ENCODE measurements at regions not wholly inside any gene's neighbourhood (a gene's known extent, or its start where the extent isn't known, plus 50 kb on each side); places are given as distances from the start of the nearest gene placed in this dataset.
"Not testable (repeated sequence)": the region's sequence is repeated elsewhere in the genome, so short reads cannot be mapped to it uniquely, and the experiment has no call there.

- in situ Hi-C loops (cut with MboI; ENCODE audit: low sequenced_read_pairs), result no loop called here
- Histone ChIP-seq H4K5ac (ENCODE audit: low read depth, low read length) (no peak overlapping the region), H4K8ac (ENCODE audit: low read depth in 2 of 2, low read length in 2 of 2) (no peak overlapping the region), H2AK5ac (ENCODE audit: low read depth, low read length) (no peak overlapping the region), H3K36me3 (ENCODE audit: control insufficient read depth, insufficient read depth, low read length) (no peaks in the 10 kb centered on the region), H3K9me1 (ENCODE audit: insufficient read depth, low read length) (no peaks in the 10 kb centered on the region), H3K27ac (ENCODE audit: insufficient read depth, low read length) (no peak overlapping the region), H3K4me1 (ENCODE audit: control insufficient read depth, insufficient read depth, low read length) (no peaks in the 10 kb centered on the region), H2BK5ac (ENCODE audit: low read depth, low read length, poor library complexity, severe bottlenecking) (no peak overlapping the region), H4K91ac (ENCODE audit: insufficient read depth, low read depth, low read length) (no peak overlapping the region), H3K23ac (ENCODE audit: low read depth, low read length) (no peak overlapping the region), H3K18ac (ENCODE audit: low read depth, low read length) (no peak overlapping the region), H4K20me1 (ENCODE audit: insufficient read depth, low read length) (no peaks in the 10 kb centered on the region), H2AFZ (replicated peaks; ENCODE audit: low read length, poor library complexity) (no peak overlapping the region), H3K4ac (ENCODE audit: low read depth, low read length) (no peak overlapping the region), H3K79me1 (ENCODE audit: low read depth in 1 of 2, low read length in 2 of 2) (no peaks in the 10 kb centered on the region), H3K27me3 (ENCODE audit: control insufficient read depth, insufficient read depth, low read length) (no peaks in the 10 kb centered on the region), H3K9me3 (ENCODE audit: control insufficient read depth, insufficient read depth, low read length) (no peaks in the 10 kb centered on the region), H3K9ac (ENCODE audit: low read depth, low read length) (no peak overlapping the region), H3K56ac (ENCODE audit: extremely low read depth, insufficient read depth, low read length) (no peak overlapping the region), H2BK120ac (ENCODE audit: low read depth, low read length) (no peak overlapping the region), H2BK15ac (ENCODE audit: low read depth, low read length) (no peak overlapping the region), H3K4me2 (ENCODE audit: low read depth, low read length) (no peak overlapping the region), H2AK9ac (replicated peaks; ENCODE audit: low read depth, low read length, poor library complexity) (no peak overlapping the region), H2BK20ac (ENCODE audit: low read depth, low read length) (no peak overlapping the region), H3K4me3 (ENCODE audit: insufficient read depth, low read depth, low read length) (no peak overlapping the region), H3K14ac (replicated peaks; ENCODE audit: low read depth, low read length) (no peak overlapping the region)
- intact Hi-C loops (cut with micrococcal nuclease), result no loop called here
- POLR2A ChIA-PET (ENCODE audit: unreplicated experiment), result no interaction called here
- no peak for ATAC-seq (ENCODE audit: low read depth)
- no CpG with 5 or more reads among the region's 3 CpGs for WGBS, 2 experiments (ENCODE audit: extremely low coverage in 2 of 2, insufficient read length in 1 of 2)
- TF ChIP-seq NFE2L2 (IDR thresholded peaks at IDR 0.05; ENCODE audit: low read depth, low read length), result no peak
- no peak for TF ChIP-seq MAFK (IDR thresholded peaks at IDR 0.05; ENCODE audit: low read depth, low read length)
- no peak for TF ChIP-seq CTCF (conservative IDR thresholded peaks at IDR 0.05; ENCODE audit: low read depth, low read length)
- TF ChIP-seq CHD1 (IDR thresholded peaks at IDR 0.05; ENCODE audit: low read depth, low read length), result no peak
- no peak for TF ChIP-seq RFX5 (IDR thresholded peaks at IDR 0.05; ENCODE audit: low read depth, low read length)
- TF ChIP-seq USF2 (IDR thresholded peaks at IDR 0.05; ENCODE audit: low read depth, low read length), result no peak
- TF ChIP-seq MXI1 (IDR thresholded peaks at IDR 0.05; ENCODE audit: borderline replicate concordance, low read depth, low read length), result no peak
- CTCF ChIA-PET, result interaction anchor here (1.1 kb wide), 1 partner anchor 11 kb away, joined by 3 read pairs; no protein-coding TSS in a partner anchor
- dilution Hi-C loops (cut with HindIII; ENCODE audit: low sequenced_read_pairs, unreplicated experiment), result no loop called here
- DNase-seq, result no peak
- no TSS peak for BruUV-seq (replicated peaks)
These were observed 94.2 kb downstream of the MFAP3L start for GRCh38 chr4:169931964-169932363.

GRCh38 chr4:169930755-169931154, 95.4 kb downstream of the MFAP3L start:
- H3K56ac ChIP-seq (ENCODE audit: extremely low read depth, insufficient read depth, low read length); in situ Hi-C loops (cut with MboI; ENCODE audit: low sequenced_read_pairs); H3K9ac ChIP-seq (ENCODE audit: low read depth, low read length); H4K5ac ChIP-seq (ENCODE audit: low read depth, low read length); H3K79me1 ChIP-seq (ENCODE audit: low read depth in 1 of 2, low read length in 2 of 2); ATAC-seq (ENCODE audit: low read depth); CTCF ChIA-PET; H2BK120ac ChIP-seq (ENCODE audit: low read depth, low read length); H4K8ac ChIP-seq (ENCODE audit: low read depth in 2 of 2, low read length in 2 of 2); H3K27me3 ChIP-seq (ENCODE audit: control insufficient read depth, insufficient read depth, low read length); POLR2A ChIA-PET (ENCODE audit: unreplicated experiment); H3K9me3 ChIP-seq (ENCODE audit: control insufficient read depth, insufficient read depth, low read length); DNase-seq; H2AK9ac ChIP-seq (replicated peaks; ENCODE audit: low read depth, low read length, poor library complexity); H3K14ac ChIP-seq (replicated peaks; ENCODE audit: low read depth, low read length); H2AFZ ChIP-seq (replicated peaks; ENCODE audit: low read length, poor library complexity); H3K4ac ChIP-seq (ENCODE audit: low read depth, low read length); H2AK5ac ChIP-seq (ENCODE audit: low read depth, low read length); H3K27ac ChIP-seq (ENCODE audit: insufficient read depth, low read length); H3K36me3 ChIP-seq (ENCODE audit: control insufficient read depth, insufficient read depth, low read length); H3K4me2 ChIP-seq (ENCODE audit: low read depth, low read length); H3K23ac ChIP-seq (ENCODE audit: low read depth, low read length); H2BK20ac ChIP-seq (ENCODE audit: low read depth, low read length); H2BK15ac ChIP-seq (ENCODE audit: low read depth, low read length); H2BK5ac ChIP-seq (ENCODE audit: low read depth, low read length, poor library complexity, severe bottlenecking); dilution Hi-C loops (cut with HindIII; ENCODE audit: low sequenced_read_pairs, unreplicated experiment); H3K9me1 ChIP-seq (ENCODE audit: insufficient read depth, low read length); H3K4me3 ChIP-seq (ENCODE audit: insufficient read depth, low read depth, low read length); BruUV-seq (replicated peaks); H4K91ac ChIP-seq (ENCODE audit: insufficient read depth, low read depth, low read length); H3K4me1 ChIP-seq (ENCODE audit: control insufficient read depth, insufficient read depth, low read length); H3K18ac ChIP-seq (ENCODE audit: low read depth, low read length); H4K20me1 ChIP-seq (ENCODE audit: insufficient read depth, low read length); intact Hi-C loops (cut with micrococcal nuclease): not testable (repeated sequence)
- no CpG with 5 or more reads among the region's 1 CpG for WGBS, 2 experiments (ENCODE audit: extremely low coverage in 2 of 2, insufficient read length in 1 of 2)

Measured in IMR-90 (cell line).